ENCODE measurements at regions not wholly inside any gene's neighbourhood (a gene's known extent, or its start where the extent isn't known, plus 50 kb on each side); places are given as distances from the start of the nearest gene placed in this dataset.

GRCh38 chr5:68088302-68088701 lies 127.3 kb upstream of the PIK3R1 start:
- H3K27ac ChIP-seq (ENCODE audit: extremely low read depth, low read depth, low read length) = no peak overlapping the region
- ChIA-PET POLR2A (no interaction called here), CTCF (interaction anchor here (0.5 to 0.6 kb wide), 2 partner anchors 12 to 106 kb away, joined by 3 to 4 read pairs; no protein-coding TSS in a partner anchor)
- TF ChIP-seq EGR2 (tag by site-specific recombination; IDR thresholded peaks at IDR 0.05; ENCODE audit: low read depth) (no peak), GLIS1 (tag by site-specific recombination; IDR thresholded peaks at IDR 0.05) (no peak), ZNF398 (tag by site-specific recombination; IDR thresholded peaks at IDR 0.05) (no peak), KLF8 (tag by site-specific recombination; IDR thresholded peaks at IDR 0.05) (no peak), SCRT2 (tag by site-specific recombination; IDR thresholded peaks at IDR 0.05) (no peak), ZNF37A (tag by site-specific recombination; IDR thresholded peaks at IDR 0.05) (no peak), ZNF138 (tag by site-specific recombination; IDR thresholded peaks at IDR 0.05; ENCODE audit: borderline replicate concordance) (no peak), ZNF10 (tag by site-specific recombination; IDR thresholded peaks at IDR 0.05) (no peak), WT1 (tag by site-specific recombination; IDR thresholded peaks at IDR 0.05) (no peak), ZNF366 (tag by site-specific recombination; conservative IDR thresholded peaks at IDR 0.05) (no peak), ZNF596 (tag by site-specific recombination; IDR thresholded peaks at IDR 0.05) (no peak), ZNF707 (tag by site-specific recombination; IDR thresholded peaks at IDR 0.05) (no peak), ZNF211 (tag by site-specific recombination; IDR thresholded peaks at IDR 0.05; ENCODE audit: low read depth) (no peak), ZNF768 (tag by site-specific recombination; IDR thresholded peaks at IDR 0.05) (no peak)
- H3K4me3 ChIP-seq (ENCODE audit: low read depth, low read length) = no peak overlapping the region
- no peaks in the 10 kb centered on the region for H3K9me3 ChIP-seq (ENCODE audit: control insufficient read depth, insufficient read depth, low read depth, low read length)
- H3K36me3 ChIP-seq (ENCODE audit: control insufficient read depth in 2 of 2, insufficient read depth in 1 of 2, low read length in 2 of 2) = no peaks in the 10 kb centered on the region
- H3K4me1 ChIP-seq (ENCODE audit: control insufficient read depth, insufficient read depth, low read length) = no peaks in the 10 kb centered on the region

DNA sequence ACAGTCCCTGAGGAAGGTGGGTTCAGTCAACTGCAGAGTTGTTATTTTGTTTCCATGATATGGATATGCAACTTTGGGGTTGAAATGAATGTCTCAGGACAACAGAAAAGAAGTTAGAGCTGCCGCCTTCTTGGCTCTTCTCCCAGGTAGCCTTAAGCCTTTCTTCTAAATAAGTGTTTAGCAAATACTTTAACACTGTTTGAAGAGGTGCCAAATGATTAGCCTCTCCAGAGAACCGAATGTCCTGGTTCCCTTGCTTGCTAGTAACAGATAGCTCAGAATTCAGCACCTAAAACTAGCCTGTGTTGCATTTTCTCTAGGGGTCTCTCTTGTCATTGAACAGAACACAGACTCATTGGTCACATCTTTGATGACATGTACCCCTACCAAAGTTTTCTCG lies 127.7 kb upstream of the PIK3R1 start:
- ChIA-PET POLR2A (no interaction called here), CTCF (interaction anchor here (0.5 to 0.6 kb wide), 2 partner anchors 12 to 107 kb away, joined by 3 to 4 read pairs; no protein-coding TSS in a partner anchor)
- H3K27ac ChIP-seq (ENCODE audit: extremely low read depth, low read depth, low read length) = no peak overlapping the region
- TF ChIP-seq ZNF266 (tag by site-specific recombination; IDR thresholded peaks at IDR 0.05; ENCODE audit: low read depth) (no peak), PRDM1 (tag by site-specific recombination; IDR thresholded peaks at IDR 0.05) (no peak), ZNF175 (tag by site-specific recombination; IDR thresholded peaks at IDR 0.05) (no peak)
- TF ChIP-seq, protein P1, sequence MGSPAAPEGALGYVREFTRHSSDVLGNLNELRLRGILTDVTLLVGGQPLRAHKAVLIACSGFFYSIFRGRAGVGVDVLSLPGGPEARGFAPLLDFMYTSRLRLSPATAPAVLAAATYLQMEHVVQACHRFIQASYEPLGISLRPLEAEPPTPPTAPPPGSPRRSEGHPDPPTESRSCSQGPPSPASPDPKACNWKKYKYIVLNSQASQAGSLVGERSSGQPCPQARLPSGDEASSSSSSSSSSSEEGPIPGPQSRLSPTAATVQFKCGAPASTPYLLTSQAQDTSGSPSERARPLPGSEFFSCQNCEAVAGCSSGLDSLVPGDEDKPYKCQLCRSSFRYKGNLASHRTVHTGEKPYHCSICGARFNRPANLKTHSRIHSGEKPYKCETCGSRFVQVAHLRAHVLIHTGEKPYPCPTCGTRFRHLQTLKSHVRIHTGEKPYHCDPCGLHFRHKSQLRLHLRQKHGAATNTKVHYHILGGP (tag by site-specific recombination; IDR thresholded peaks at IDR 0.05) = no peak
- H3K9me3 ChIP-seq (ENCODE audit: control insufficient read depth, insufficient read depth, low read depth, low read length) = no peaks in the 10 kb centered on the region
- H3K4me1 ChIP-seq (ENCODE audit: control insufficient read depth, insufficient read depth, low read length) = no peaks in the 10 kb centered on the region
- H3K4me3 ChIP-seq (ENCODE audit: low read depth, low read length) = no peak overlapping the region
- H3K36me3 ChIP-seq (ENCODE audit: control insufficient read depth in 2 of 2, insufficient read depth in 1 of 2, low read length in 2 of 2) = no peaks in the 10 kb centered on the region

GRCh38 chr5:68086857-68087256 lies 128.7 kb upstream of the PIK3R1 start:
- TF ChIP-seq BCL11B (tag by site-specific recombination; IDR thresholded peaks at IDR 0.05; ENCODE audit: low read depth) (no peak), ZNF830 (tag by site-specific recombination; IDR thresholded peaks at IDR 0.05; ENCODE audit: low read depth) (no peak), PRDM6 (tag by site-specific recombination; IDR thresholded peaks at IDR 0.05) (no peak), ZNF561 (tag by site-specific recombination; IDR thresholded peaks at IDR 0.05; ENCODE audit: borderline replicate concordance) (no peak), ZNF23 (tag by site-specific recombination; IDR thresholded peaks at IDR 0.05; ENCODE audit: borderline replicate concordance) (no peak), ZNF623 (tag by site-specific recombination; IDR thresholded peaks at IDR 0.05) (no peak), ZNF426 (tag by site-specific recombination; IDR thresholded peaks at IDR 0.05) (no peak)
- TF ChIP-seq, protein P2, sequence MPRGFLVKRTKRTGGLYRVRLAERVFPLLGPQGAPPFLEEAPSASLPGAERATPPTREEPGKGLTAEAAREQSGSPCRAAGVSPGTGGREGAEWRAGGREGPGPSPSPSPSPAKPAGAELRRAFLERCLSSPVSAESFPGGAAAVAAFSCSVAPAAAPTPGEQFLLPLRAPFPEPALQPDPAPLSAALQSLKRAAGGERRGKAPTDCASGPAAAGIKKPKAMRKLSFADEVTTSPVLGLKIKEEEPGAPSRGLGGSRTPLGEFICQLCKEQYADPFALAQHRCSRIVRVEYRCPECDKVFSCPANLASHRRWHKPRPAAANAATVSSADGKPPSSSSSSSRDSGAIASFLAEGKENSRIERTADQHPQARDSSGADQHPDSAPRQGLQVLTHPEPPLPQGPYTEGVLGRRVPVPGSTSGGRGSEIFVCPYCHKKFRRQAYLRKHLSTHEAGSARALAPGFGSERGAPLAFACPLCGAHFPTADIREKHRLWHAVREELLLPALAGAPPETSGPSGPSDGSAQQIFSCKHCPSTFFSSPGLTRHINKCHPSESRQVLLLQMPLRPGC (tag by site-specific recombination; IDR thresholded peaks at IDR 0.05) = no peak
- Histone ChIP-seq H3K4me1 (ENCODE audit: control insufficient read depth, insufficient read depth, low read length) (no peaks in the 10 kb centered on the region), H3K36me3 (ENCODE audit: control insufficient read depth in 2 of 2, insufficient read depth in 1 of 2, low read length in 2 of 2) (no peaks in the 10 kb centered on the region), H3K4me3 (ENCODE audit: low read depth, low read length) (no peak overlapping the region), H3K27ac (ENCODE audit: extremely low read depth, low read depth, low read length) (no peak overlapping the region), H3K9me3 (ENCODE audit: control insufficient read depth, insufficient read depth, low read depth, low read length) (no peaks in the 10 kb centered on the region)
- POLR2A ChIA-PET = interaction anchor here (0.7 kb wide), 1 partner anchor 754 kb away, joined by 3 read pairs; no protein-coding TSS in a partner anchor
- CTCF ChIA-PET = no interaction called here

Measured in HEK293 (cell line).